ENCODE measurements at regions not wholly inside any gene's neighbourhood (a gene's known extent, or its start where the extent isn't known, plus 50 kb on each side); places are given as distances from the start of the nearest gene placed in this dataset.

GRCh38 chr1:209257454-209257853, 326.1 kb upstream of the CAMK1G start:
- TF ChIP-seq CTCF (IDR thresholded peaks at IDR 0.05) (no peak), POLR2A (IDR thresholded peaks at IDR 0.05) (no peak), EP300 (IDR thresholded peaks at IDR 0.05) (no peak)
